ENCODE measurements at regions not wholly inside any gene's neighbourhood (a gene's known extent, or its start where the extent isn't known, plus 50 kb on each side); places are given as distances from the start of the nearest gene placed in this dataset.

GRCh38 chr2:82875858-82876257 is 1583.2 kb downstream of the SUCLG1 start:
- TF ChIP-seq POLR2A (IDR thresholded peaks at IDR 0.05) = no peak
- TF ChIP-seq, protein P1, sequence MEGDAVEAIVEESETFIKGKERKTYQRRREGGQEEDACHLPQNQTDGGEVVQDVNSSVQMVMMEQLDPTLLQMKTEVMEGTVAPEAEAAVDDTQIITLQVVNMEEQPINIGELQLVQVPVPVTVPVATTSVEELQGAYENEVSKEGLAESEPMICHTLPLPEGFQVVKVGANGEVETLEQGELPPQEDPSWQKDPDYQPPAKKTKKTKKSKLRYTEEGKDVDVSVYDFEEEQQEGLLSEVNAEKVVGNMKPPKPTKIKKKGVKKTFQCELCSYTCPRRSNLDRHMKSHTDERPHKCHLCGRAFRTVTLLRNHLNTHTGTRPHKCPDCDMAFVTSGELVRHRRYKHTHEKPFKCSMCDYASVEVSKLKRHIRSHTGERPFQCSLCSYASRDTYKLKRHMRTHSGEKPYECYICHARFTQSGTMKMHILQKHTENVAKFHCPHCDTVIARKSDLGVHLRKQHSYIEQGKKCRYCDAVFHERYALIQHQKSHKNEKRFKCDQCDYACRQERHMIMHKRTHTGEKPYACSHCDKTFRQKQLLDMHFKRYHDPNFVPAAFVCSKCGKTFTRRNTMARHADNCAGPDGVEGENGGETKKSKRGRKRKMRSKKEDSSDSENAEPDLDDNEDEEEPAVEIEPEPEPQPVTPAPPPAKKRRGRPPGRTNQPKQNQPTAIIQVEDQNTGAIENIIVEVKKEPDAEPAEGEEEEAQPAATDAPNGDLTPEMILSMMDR (IDR thresholded peaks at IDR 0.05) = no peak
- no peak for TF ChIP-seq POLR2AphosphoS5 (IDR thresholded peaks at IDR 0.05)
- TF ChIP-seq EP300 (IDR thresholded peaks at IDR 0.05) = no peak

All from upper lobe of left lung (tissue), 4 donors.